ENCODE measurements at regions not wholly inside any gene's neighbourhood (a gene's known extent, or its start where the extent isn't known, plus 50 kb on each side); places are given as distances from the start of the nearest gene placed in this dataset.
"Not testable (repeated sequence)": the region's sequence is repeated elsewhere in the genome, so short reads cannot be mapped to it uniquely, and the experiment has no call there.

- H3K27me3 ChIP-seq (ENCODE audit: control insufficient read depth in 3 of 3, insufficient read depth in 3 of 3, low read length in 3 of 3), result no peaks in the 10 kb centered on the region
Measured at GRCh38 chr2:183872131-183872530, 726.2 kb upstream of the ZNF804A start.

GRCh38 chr2:183881978-183882377 is 716.4 kb upstream of the ZNF804A start:
- H3K27me3 ChIP-seq (ENCODE audit: control insufficient read depth in 3 of 3, insufficient read depth in 3 of 3, low read length in 3 of 3), result no peaks in the 10 kb centered on the region
- H3K36me3 ChIP-seq (ENCODE audit: control insufficient read depth in 3 of 3, insufficient read depth in 3 of 3, low read length in 3 of 3), result no peaks in the 10 kb centered on the region
- no peak overlapping the region for H3K27ac ChIP-seq (ENCODE audit: low read depth, low read length)
- H3K9me3 ChIP-seq (ENCODE audit: control insufficient read depth in 3 of 3, low read length in 3 of 3), result no peaks in the 10 kb centered on the region
- H3K4me3 ChIP-seq (ENCODE audit: low read length in 3 of 3), result no peak overlapping the region
- H3K9ac ChIP-seq (ENCODE audit: low read depth in 1 of 3, low read length in 3 of 3), result no peak overlapping the region
- no peaks in the 10 kb centered on the region for H3K4me1 ChIP-seq (ENCODE audit: control insufficient read depth in 3 of 3, insufficient read depth in 3 of 3, low read length in 3 of 3)

More at GRCh38 chr2:183872131-183872530, 726.2 kb upstream of the ZNF804A start:
- no peak overlapping the region for H3K4me3 ChIP-seq (ENCODE audit: low read length in 3 of 3)
- no peaks in the 10 kb centered on the region for H3K4me1 ChIP-seq (ENCODE audit: control insufficient read depth in 3 of 3, insufficient read depth in 3 of 3, low read length in 3 of 3)
- H3K36me3 ChIP-seq (ENCODE audit: control insufficient read depth in 3 of 3, insufficient read depth in 3 of 3, low read length in 3 of 3), result no peaks in the 10 kb centered on the region
- no peaks in the 10 kb centered on the region for H3K9me3 ChIP-seq (ENCODE audit: control insufficient read depth in 3 of 3, low read length in 3 of 3)
- no peak overlapping the region for H3K9ac ChIP-seq (ENCODE audit: low read depth in 1 of 3, low read length in 3 of 3)
- H3K27ac ChIP-seq (ENCODE audit: low read depth, low read length), result no peak overlapping the region

- no peaks in the 10 kb centered on the region for H3K27me3 ChIP-seq (ENCODE audit: control insufficient read depth in 3 of 3, insufficient read depth in 3 of 3, low read length in 3 of 3)
- H3K9me3 ChIP-seq (ENCODE audit: control insufficient read depth in 3 of 3, low read length in 3 of 3), result no peaks in the 10 kb centered on the region
- no peak overlapping the region for H3K4me3 ChIP-seq (ENCODE audit: low read length in 3 of 3)
- no peak overlapping the region for H3K9ac ChIP-seq (ENCODE audit: low read depth in 1 of 3, low read length in 3 of 3)
- H3K27ac ChIP-seq (ENCODE audit: low read depth, low read length), result no peak overlapping the region
- H3K36me3 ChIP-seq (ENCODE audit: control insufficient read depth in 3 of 3, insufficient read depth in 3 of 3, low read length in 3 of 3), result no peaks in the 10 kb centered on the region
- no peaks in the 10 kb centered on the region for H3K4me1 ChIP-seq (ENCODE audit: control insufficient read depth in 3 of 3, insufficient read depth in 3 of 3, low read length in 3 of 3)
Measured at GRCh38 chr2:183892315-183892941, 705.9 kb upstream of the ZNF804A start.

- H3K27me3 ChIP-seq (ENCODE audit: control insufficient read depth in 3 of 3, insufficient read depth in 3 of 3, low read length in 3 of 3), result no peaks in the 10 kb centered on the region
- H3K9me3 ChIP-seq (ENCODE audit: control insufficient read depth in 3 of 3, low read length in 3 of 3), result no peaks in the 10 kb centered on the region
- H3K36me3 ChIP-seq (ENCODE audit: control insufficient read depth in 3 of 3, insufficient read depth in 3 of 3, low read length in 3 of 3), result no peaks in the 10 kb centered on the region
- H3K4me1 ChIP-seq (ENCODE audit: control insufficient read depth in 3 of 3, insufficient read depth in 3 of 3, low read length in 3 of 3), result no peaks in the 10 kb centered on the region
- H3K9ac ChIP-seq (ENCODE audit: low read depth in 1 of 3, low read length in 3 of 3), result no peak overlapping the region
- no peak overlapping the region for H3K27ac ChIP-seq (ENCODE audit: low read depth, low read length)
- no peak overlapping the region for H3K4me3 ChIP-seq (ENCODE audit: low read length in 3 of 3)
Measured at GRCh38 chr2:183898641-183899040, 699.7 kb upstream of the ZNF804A start.

GRCh38 chr2:183901931-183902330 is 696.4 kb upstream of the ZNF804A start:
- Histone ChIP-seq H3K27me3 (ENCODE audit: control insufficient read depth in 3 of 3, insufficient read depth in 3 of 3, low read length in 3 of 3) (no peaks in the 10 kb centered on the region), H3K9me3 (ENCODE audit: control insufficient read depth in 3 of 3, low read length in 3 of 3) (no peaks in the 10 kb centered on the region), H3K9ac (ENCODE audit: low read depth in 1 of 3, low read length in 3 of 3) (no peak overlapping the region), H3K4me3 (ENCODE audit: low read length in 3 of 3) (no peak overlapping the region), H3K27ac (ENCODE audit: low read depth, low read length) (no peak overlapping the region), H3K4me1 (ENCODE audit: control insufficient read depth in 3 of 3, insufficient read depth in 3 of 3, low read length in 3 of 3) (no peaks in the 10 kb centered on the region), H3K36me3 (ENCODE audit: control insufficient read depth in 3 of 3, insufficient read depth in 3 of 3, low read length in 3 of 3) (no peaks in the 10 kb centered on the region)

- Histone ChIP-seq H3K27ac (ENCODE audit: low read depth, low read length) (no peak overlapping the region), H3K4me1 (ENCODE audit: control insufficient read depth in 3 of 3, insufficient read depth in 3 of 3, low read length in 3 of 3) (no peaks in the 10 kb centered on the region), H3K9me3 (ENCODE audit: control insufficient read depth in 3 of 3, low read length in 3 of 3) (no peaks in the 10 kb centered on the region), H3K36me3 (ENCODE audit: control insufficient read depth in 3 of 3, insufficient read depth in 3 of 3, low read length in 3 of 3) (no peaks in the 10 kb centered on the region), H3K9ac (ENCODE audit: low read depth in 1 of 3, low read length in 3 of 3) (no peak overlapping the region), H3K4me3 (ENCODE audit: low read length in 3 of 3) (no peak overlapping the region), H3K27me3 (ENCODE audit: control insufficient read depth in 3 of 3, insufficient read depth in 3 of 3, low read length in 3 of 3) (no peaks in the 10 kb centered on the region)
Measured at GRCh38 chr2:183903026-183903425, 695.3 kb upstream of the ZNF804A start.

GRCh38 chr2:183916041-183916440 is 682.3 kb upstream of the ZNF804A start:
- not testable (repeated sequence) for H3K4me3 ChIP-seq (ENCODE audit: low read length in 3 of 3)

GRCh38 chr2:183919167-183919566 is 679.2 kb upstream of the ZNF804A start:
- Histone ChIP-seq H3K9me3 (ENCODE audit: control insufficient read depth in 3 of 3, low read length in 3 of 3) (peaks cover 0 to 2% (median 0%) of the 10 kb centered on the region in 3 donors), H3K4me1 (ENCODE audit: control insufficient read depth in 3 of 3, insufficient read depth in 3 of 3, low read length in 3 of 3) (no peaks in the 10 kb centered on the region), H3K36me3 (ENCODE audit: control insufficient read depth in 3 of 3, insufficient read depth in 3 of 3, low read length in 3 of 3) (no peaks in the 10 kb centered on the region), H3K4me3 (ENCODE audit: low read length in 3 of 3) (no peak overlapping the region), H3K27ac (ENCODE audit: low read depth, low read length) (no peak overlapping the region), H3K9ac (ENCODE audit: low read depth in 1 of 3, low read length in 3 of 3) (no peak overlapping the region), H3K27me3 (ENCODE audit: control insufficient read depth in 3 of 3, insufficient read depth in 3 of 3, low read length in 3 of 3) (no peaks in the 10 kb centered on the region)

More at GRCh38 chr2:183916041-183916440, 682.3 kb upstream of the ZNF804A start:
- H3K9me3 ChIP-seq (ENCODE audit: control insufficient read depth in 3 of 3, low read length in 3 of 3); H3K27me3 ChIP-seq (ENCODE audit: control insufficient read depth in 3 of 3, insufficient read depth in 3 of 3, low read length in 3 of 3); H3K4me1 ChIP-seq (ENCODE audit: control insufficient read depth in 3 of 3, insufficient read depth in 3 of 3, low read length in 3 of 3); H3K9ac ChIP-seq (ENCODE audit: low read depth in 1 of 3, low read length in 3 of 3); H3K27ac ChIP-seq (ENCODE audit: low read depth, low read length); H3K36me3 ChIP-seq (ENCODE audit: control insufficient read depth in 3 of 3, insufficient read depth in 3 of 3, low read length in 3 of 3): not testable (repeated sequence)

GRCh38 chr2:183919926-183920325 is 678.4 kb upstream of the ZNF804A start:
- no peaks in the 10 kb centered on the region for H3K27me3 ChIP-seq (ENCODE audit: control insufficient read depth in 3 of 3, insufficient read depth in 3 of 3, low read length in 3 of 3)
- H3K36me3 ChIP-seq (ENCODE audit: control insufficient read depth in 3 of 3, insufficient read depth in 3 of 3, low read length in 3 of 3), result no peaks in the 10 kb centered on the region
- H3K27ac ChIP-seq (ENCODE audit: low read depth, low read length), result no peak overlapping the region
- no peaks in the 10 kb centered on the region for H3K4me1 ChIP-seq (ENCODE audit: control insufficient read depth in 3 of 3, insufficient read depth in 3 of 3, low read length in 3 of 3)
- no peak overlapping the region for H3K9ac ChIP-seq (ENCODE audit: low read depth in 1 of 3, low read length in 3 of 3)
- H3K4me3 ChIP-seq (ENCODE audit: low read length in 3 of 3), result no peak overlapping the region
- H3K9me3 ChIP-seq (ENCODE audit: control insufficient read depth in 3 of 3, low read length in 3 of 3), result peaks cover 0 to 2% (median 0%) of the 10 kb centered on the region in 3 donors

GRCh38 chr2:183925281-183925680 is 673.0 kb upstream of the ZNF804A start:
- no peaks in the 10 kb centered on the region for H3K27me3 ChIP-seq (ENCODE audit: control insufficient read depth in 3 of 3, insufficient read depth in 3 of 3, low read length in 3 of 3)
- no peak overlapping the region for H3K4me3 ChIP-seq (ENCODE audit: low read length in 3 of 3)
- no peak overlapping the region for H3K9ac ChIP-seq (ENCODE audit: low read depth in 1 of 3, low read length in 3 of 3)
- no peaks in the 10 kb centered on the region for H3K36me3 ChIP-seq (ENCODE audit: control insufficient read depth in 3 of 3, insufficient read depth in 3 of 3, low read length in 3 of 3)
- H3K9me3 ChIP-seq (ENCODE audit: control insufficient read depth in 3 of 3, low read length in 3 of 3), result no peaks in the 10 kb centered on the region
- H3K27ac ChIP-seq (ENCODE audit: low read depth, low read length), result no peak overlapping the region
- H3K4me1 ChIP-seq (ENCODE audit: control insufficient read depth in 3 of 3, insufficient read depth in 3 of 3, low read length in 3 of 3), result no peaks in the 10 kb centered on the region
